ENCODE measurements at regions not wholly inside any gene's neighbourhood (a gene's known extent, or its start where the extent isn't known, plus 50 kb on each side); places are given as distances from the start of the nearest gene placed in this dataset.

- no peak for TF ChIP-seq CTCF (IDR thresholded peaks at IDR 0.05)
- no peak for TF ChIP-seq POLR2AphosphoS5 (IDR thresholded peaks at IDR 0.05; ENCODE audit: low read depth, low read length)
These were observed 229.3 kb downstream of the PIK3R1 start for GRCh38 chr5:68444833-68445232.
